ENCODE measurements at regions not wholly inside any gene's neighbourhood (a gene's known extent, or its start where the extent isn't known, plus 50 kb on each side); places are given as distances from the start of the nearest gene placed in this dataset.

- ChIA-PET CTCF (no interaction called here), POLR2A (ENCODE audit: unreplicated experiment) (no interaction called here)
- no peaks in the 10 kb centered on the region for H3K36me3 ChIP-seq (ENCODE audit: low read depth, low read length)
- intact Hi-C loops (cut with micrococcal nuclease), result no loop called here
- no peaks in the 10 kb centered on the region for H3K79me2 ChIP-seq (ENCODE audit: low read length)
- H3F3A ChIP-seq (ENCODE audit: low read length, unreplicated experiment), result no peaks in the 10 kb centered on the region
- H3K9ac ChIP-seq (ENCODE audit: low read length), result no peak overlapping the region
- H3K9me3 ChIP-seq (ENCODE audit: low read length), result no peaks in the 10 kb centered on the region
- peaks cover 92% of the 10 kb centered on the region for H3K27me3 ChIP-seq (ENCODE audit: low read length)
- ATAC-seq (no peak), DNase-seq (no peak)
- TF ChIP-seq EZH2phosphoT487 (IDR thresholded peaks at IDR 0.05; ENCODE audit: borderline replicate concordance, low read length) (no peak), EZH2 (IDR thresholded peaks at IDR 0.05; ENCODE audit: low read length, unreplicated experiment) (no peak), CTCF (conservative IDR thresholded peaks at IDR 0.05; ENCODE audit: low read depth, low read length) (no peak)
- H3K4me1 ChIP-seq (ENCODE audit: insufficient read depth, low read length), result no peaks in the 10 kb centered on the region
- no peak overlapping the region for H3K4me2 ChIP-seq (ENCODE audit: low read length)
- H3K27ac ChIP-seq (ENCODE audit: low read length), result no peak overlapping the region
- H4K20me1 ChIP-seq (ENCODE audit: low read length), result no peaks in the 10 kb centered on the region
- H3K9me2 ChIP-seq (replicated peaks; ENCODE audit: low read length), result no peaks in the 10 kb centered on the region
- no peak overlapping the region for H2AFZ ChIP-seq (ENCODE audit: low read length)
- no peak overlapping the region for H3K4me3 ChIP-seq (ENCODE audit: low read length)
- no TSS peak for BruUV-seq (replicated peaks)
These were observed 100.7 kb upstream of the ACTRT2 start for GRCh38 chr1:2920421-2921015.

- H3K9ac ChIP-seq (ENCODE audit: low read length), result no peak overlapping the region
- H3K79me2 ChIP-seq (ENCODE audit: low read length), result no peaks in the 10 kb centered on the region
- H3K27ac ChIP-seq (ENCODE audit: low read length), result no peak overlapping the region
- intact Hi-C loops (cut with micrococcal nuclease), result loop anchor here (2.0 kb wide), 1 partner anchor 45 kb away; no protein-coding TSS in a partner anchor
- H3K4me3 ChIP-seq (ENCODE audit: low read length), result no peak overlapping the region
- H3F3A ChIP-seq (ENCODE audit: low read length, unreplicated experiment), result no peaks in the 10 kb centered on the region
- no peak overlapping the region for H2AFZ ChIP-seq (ENCODE audit: low read length)
- ATAC-seq (peak; percentile 80), DNase-seq (peak; percentile 43)
- BruUV-seq (replicated peaks), result no TSS peak
- no peaks in the 10 kb centered on the region for H3K36me3 ChIP-seq (ENCODE audit: low read depth, low read length)
- no peaks in the 10 kb centered on the region for H3K9me3 ChIP-seq (ENCODE audit: low read length)
- no peak overlapping the region for H3K4me2 ChIP-seq (ENCODE audit: low read length)
- CTCF ChIA-PET, result interaction anchor here (0.9 kb wide), 1 partner anchor 11 kb away, joined by 3 read pairs; no protein-coding TSS in a partner anchor
- H3K4me1 ChIP-seq (ENCODE audit: insufficient read depth, low read length), result no peaks in the 10 kb centered on the region
- H4K20me1 ChIP-seq (ENCODE audit: low read length), result no peaks in the 10 kb centered on the region
- H3K9me2 ChIP-seq (replicated peaks; ENCODE audit: low read length), result no peaks in the 10 kb centered on the region
- peak; percentile 92 for TF ChIP-seq CTCF (conservative IDR thresholded peaks at IDR 0.05; ENCODE audit: low read depth, low read length)
- TF ChIP-seq EZH2phosphoT487 (IDR thresholded peaks at IDR 0.05; ENCODE audit: borderline replicate concordance, low read length), result no peak
- POLR2A ChIA-PET (ENCODE audit: unreplicated experiment), result no interaction called here
- peaks cover 97% of the 10 kb centered on the region for H3K27me3 ChIP-seq (ENCODE audit: low read length)
These were observed 99.1 kb upstream of the ACTRT2 start for GRCh38 chr1:2921970-2922686.

DNA sequence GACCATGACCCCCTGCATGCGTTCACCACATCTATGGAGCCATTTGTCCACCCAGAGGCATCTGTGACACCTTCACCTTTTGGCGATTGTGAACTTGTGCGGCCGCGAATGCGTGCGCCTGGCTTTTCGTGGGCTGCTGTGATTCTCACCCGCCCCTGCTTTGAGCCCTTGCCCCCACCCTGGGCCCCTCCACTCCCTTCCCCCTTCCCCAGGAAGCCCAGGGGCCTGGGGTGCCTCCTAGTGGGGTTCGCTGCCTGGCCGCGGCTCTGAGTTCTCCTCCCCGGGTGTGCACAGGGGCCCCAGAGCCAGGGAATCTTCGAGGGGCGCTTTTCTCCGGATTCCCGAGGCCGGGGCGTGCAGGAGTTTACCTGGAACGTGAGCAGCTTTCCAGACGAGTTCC, 97.9 kb upstream of the ACTRT2 start:
- POLR2A ChIA-PET (ENCODE audit: unreplicated experiment), result no interaction called here
- H3K4me2 ChIP-seq (ENCODE audit: low read length), result no peak overlapping the region
- CTCF ChIA-PET, result no interaction called here
- H3K9me3 ChIP-seq (ENCODE audit: low read length), result no peaks in the 10 kb centered on the region
- no TSS peak for BruUV-seq (replicated peaks)
- no peaks in the 10 kb centered on the region for H3K9me2 ChIP-seq (replicated peaks; ENCODE audit: low read length)
- H3K9ac ChIP-seq (ENCODE audit: low read length), result no peak overlapping the region
- H3K36me3 ChIP-seq (ENCODE audit: low read depth, low read length), result no peaks in the 10 kb centered on the region
- no peak overlapping the region for H3K27ac ChIP-seq (ENCODE audit: low read length)
- H3K4me3 ChIP-seq (ENCODE audit: low read length), result no peak overlapping the region
- ATAC-seq, result no peak
- no peaks in the 10 kb centered on the region for H3F3A ChIP-seq (ENCODE audit: low read length, unreplicated experiment)
- H3K27me3 ChIP-seq (ENCODE audit: low read length), result peaks cover 97% of the 10 kb centered on the region
- no peaks in the 10 kb centered on the region for H3K4me1 ChIP-seq (ENCODE audit: insufficient read depth, low read length)
- DNase-seq, result no peak
- H2AFZ ChIP-seq (ENCODE audit: low read length), result no peak overlapping the region
- no peaks in the 10 kb centered on the region for H4K20me1 ChIP-seq (ENCODE audit: low read length)
- TF ChIP-seq CTCF (conservative IDR thresholded peaks at IDR 0.05; ENCODE audit: low read depth, low read length) (no peak), EZH2phosphoT487 (IDR thresholded peaks at IDR 0.05; ENCODE audit: borderline replicate concordance, low read length) (no peak), EZH2 (IDR thresholded peaks at IDR 0.05; ENCODE audit: low read length, unreplicated experiment) (no peak)
- intact Hi-C loops (cut with micrococcal nuclease), result loop anchor here (2.0 kb wide), 1 partner anchor 47 kb away; no protein-coding TSS in a partner anchor
- no peaks in the 10 kb centered on the region for H3K79me2 ChIP-seq (ENCODE audit: low read length)

All from PC-3 (cell line).